SIG-M5 (cell line): ENCODE measurements at regions not wholly inside any gene's neighbourhood (a gene's known extent, or its start where the extent isn't known, plus 50 kb on each side); places are given as distances from the start of the nearest gene placed in this dataset.

Experiments used
- DNase-seq: peaks from one replicate; lab custom pipeline; 2025; lab: John Stamatoyannopoulos, UW

GRCh38 chr12:24280056-24280842, 330.8 kb upstream of the SOX5 start:
- DNase-seq: no peak

GRCh38 chr12:24278832-24279231, 329.4 kb upstream of the SOX5 start:
- no peak for DNase-seq

DNA sequence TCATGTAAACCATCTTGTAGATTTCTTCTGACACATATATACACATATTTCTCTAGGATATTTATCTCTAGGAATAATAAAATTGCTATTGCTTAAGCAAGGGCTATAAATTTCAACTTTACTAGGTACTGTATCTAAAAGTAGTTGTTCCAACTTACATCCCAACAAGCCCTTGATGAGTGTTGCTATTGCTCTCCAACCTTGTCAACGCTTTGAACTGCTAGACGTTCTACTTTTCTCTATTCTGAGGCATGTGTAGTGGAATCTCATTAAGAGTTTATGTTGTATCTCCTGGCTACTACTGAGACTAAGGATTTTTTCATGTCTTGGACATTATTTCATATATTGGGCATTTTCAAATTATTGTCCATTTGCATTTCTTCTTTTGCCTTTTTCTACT, 321.5 kb upstream of the SOX5 start:
- DNase-seq: no peak

DNA sequence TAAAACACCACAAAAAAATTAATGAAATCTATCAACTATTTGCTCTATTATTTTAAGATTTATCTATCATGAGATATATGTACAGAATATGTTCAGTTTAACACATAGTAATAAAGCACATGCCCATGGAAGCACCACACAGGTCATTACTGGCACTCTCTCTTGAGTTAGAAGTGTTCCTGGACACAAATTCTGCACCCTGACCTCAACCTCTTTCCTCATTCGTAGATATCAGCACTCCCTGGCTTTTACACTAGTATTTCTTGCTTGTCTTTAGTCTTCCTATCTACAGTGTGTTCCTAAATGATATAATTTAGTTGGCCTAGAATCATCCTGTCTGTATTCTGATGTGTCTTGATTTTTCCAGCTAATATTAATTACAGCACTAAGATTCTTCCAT, 321.0 kb upstream of the SOX5 start:
- no peak for DNase-seq

- no peak for DNase-seq
These were observed 319.3 kb upstream of the SOX5 start for GRCh38 chr12:24268663-24269186.

GRCh38 chr12:24266982-24267381, 317.5 kb upstream of the SOX5 start:
- no peak for DNase-seq

DNA sequence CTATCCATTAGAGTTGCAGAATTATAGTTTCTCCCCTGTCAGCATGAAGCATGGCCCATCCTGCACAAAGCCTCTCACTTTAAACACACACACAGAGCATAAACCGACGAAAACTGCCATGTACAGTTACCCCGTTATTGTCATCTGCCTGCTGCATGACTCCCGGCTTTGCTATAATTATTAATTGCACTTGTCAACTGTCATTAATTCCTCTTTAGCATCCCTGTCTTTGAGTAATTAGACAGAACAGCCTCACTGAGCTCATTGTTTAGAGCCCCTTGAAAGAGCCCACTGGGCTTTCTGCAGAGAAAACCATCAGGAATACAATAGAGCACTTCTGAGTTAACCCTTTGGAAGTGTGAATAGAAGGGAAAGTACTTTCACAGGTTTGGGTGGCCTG, 307.2 kb upstream of the SOX5 start:
- DNase-seq: no peak

GRCh38 chr12:24255920-24256665, 306.6 kb upstream of the SOX5 start:
- no peak for DNase-seq

DNA sequence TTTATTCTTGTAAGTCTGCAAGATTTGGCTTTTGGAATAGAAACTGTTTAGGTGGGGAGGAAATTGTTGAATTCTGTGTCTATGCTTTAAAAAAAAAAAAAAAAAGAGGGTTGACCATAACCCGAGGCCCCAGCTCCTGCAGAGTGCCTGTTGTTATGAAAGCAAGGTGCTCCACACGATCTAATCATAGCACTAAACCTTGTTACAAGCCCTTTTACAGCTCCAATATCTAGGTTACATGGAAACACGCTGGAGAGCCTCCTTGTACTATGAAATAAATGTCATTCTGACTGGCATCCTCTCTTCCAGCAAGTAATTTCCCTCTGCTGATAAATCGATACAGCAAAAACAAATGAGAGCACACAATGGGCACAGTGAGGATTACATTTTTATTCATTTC, 303.1 kb upstream of the SOX5 start:
- DNase-seq: no peak

- DNase-seq: no peak
These were observed 297.5 kb upstream of the SOX5 start for GRCh38 chr12:24246934-24247333.

- DNase-seq: no peak
These were observed 296.9 kb upstream of the SOX5 start for GRCh38 chr12:24246376-24246775.

DNA sequence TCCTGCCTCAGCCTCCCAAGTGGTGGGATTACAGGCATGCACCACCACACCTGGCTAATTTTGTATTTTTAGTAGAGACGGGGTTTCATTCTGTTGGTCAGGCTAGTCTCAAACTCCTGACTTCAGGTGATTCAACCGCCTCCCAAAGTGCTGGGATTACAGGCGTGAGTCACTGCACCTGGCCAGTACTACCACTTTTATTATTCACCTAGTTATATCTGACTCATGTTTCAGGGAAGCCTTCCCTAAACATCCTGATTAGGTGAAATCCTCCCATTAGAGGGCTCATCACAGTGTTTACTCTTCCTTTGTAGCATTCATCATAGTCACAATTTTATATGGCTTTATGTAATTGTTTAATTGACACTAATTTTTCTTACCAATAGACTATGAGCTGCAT, 295.3 kb upstream of the SOX5 start:
- no peak for DNase-seq

- no peak for DNase-seq
These were observed 294.8 kb upstream of the SOX5 start for GRCh38 chr12:24244231-24244630.

- DNase-seq: no peak
These were observed 291.2 kb upstream of the SOX5 start for GRCh38 chr12:24240707-24241106.

- no peak for DNase-seq
These were observed 284.2 kb upstream of the SOX5 start for GRCh38 chr12:24233519-24234246.

GRCh38 chr12:24232531-24232930, 283.1 kb upstream of the SOX5 start:
- no peak for DNase-seq

GRCh38 chr12:24231298-24231697, 281.8 kb upstream of the SOX5 start:
- DNase-seq: no peak

DNA sequence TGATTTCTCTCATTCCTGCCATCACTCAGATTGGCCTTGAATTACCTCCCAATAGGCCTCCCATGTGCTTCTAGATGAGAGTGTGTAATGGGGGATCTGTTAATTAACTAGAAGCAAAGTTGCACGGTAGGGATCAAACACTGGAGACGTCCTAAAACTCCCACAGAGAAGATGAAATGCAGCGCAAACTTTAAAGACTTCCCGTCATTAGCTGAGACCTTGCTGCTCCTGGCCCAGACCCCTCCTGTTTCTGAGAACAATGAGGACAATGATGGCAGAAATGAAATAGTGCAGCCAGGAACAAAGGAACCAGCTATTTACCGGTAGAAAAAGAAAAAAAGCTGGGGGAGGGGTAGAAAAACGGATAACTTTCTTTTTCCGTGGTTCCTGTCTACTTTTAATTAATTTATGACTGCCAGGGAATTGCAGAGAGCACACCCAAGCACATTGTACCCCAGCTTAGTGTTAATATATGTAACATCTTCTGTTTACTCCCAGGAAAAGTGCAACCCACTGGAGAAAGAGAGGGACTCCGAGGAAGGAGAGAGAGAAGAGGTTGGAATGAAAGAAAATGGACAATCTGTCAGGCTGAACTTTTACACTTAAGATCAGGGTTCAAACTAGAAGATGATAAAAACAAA, 280.7 kb upstream of the SOX5 start:
- DNase-seq: no peak

GRCh38 chr12:24229031-24229700, 279.7 kb upstream of the SOX5 start:
- DNase-seq: no peak

- DNase-seq: no peak
These were observed 278.9 kb upstream of the SOX5 start for GRCh38 chr12:24228371-24228770.

DNA sequence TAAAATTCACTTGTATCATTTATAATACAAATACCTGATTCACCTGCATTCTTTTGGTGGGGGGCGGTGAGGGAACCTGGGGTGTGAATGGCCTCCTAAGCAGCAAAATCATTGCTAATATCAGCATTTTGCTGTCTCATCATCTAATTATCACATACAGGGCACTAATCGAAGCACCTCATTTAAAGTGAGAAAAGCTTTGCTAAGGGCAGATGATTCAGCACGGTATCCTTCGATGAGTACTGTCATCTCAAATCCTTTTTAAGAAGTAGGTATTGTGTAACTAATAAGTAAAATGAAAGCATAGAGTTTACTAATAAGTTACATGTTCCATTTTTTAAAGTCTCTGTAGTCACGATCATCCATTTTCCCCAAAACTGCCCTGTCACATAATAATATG, 278.1 kb upstream of the SOX5 start:
- no peak for DNase-seq
